ENCODE measurements at regions not wholly inside any gene's neighbourhood (a gene's known extent, or its start where the extent isn't known, plus 50 kb on each side); places are given as distances from the start of the nearest gene placed in this dataset.
"Not testable (repeated sequence)": the region's sequence is repeated elsewhere in the genome, so short reads cannot be mapped to it uniquely, and the experiment has no call there.

DNA sequence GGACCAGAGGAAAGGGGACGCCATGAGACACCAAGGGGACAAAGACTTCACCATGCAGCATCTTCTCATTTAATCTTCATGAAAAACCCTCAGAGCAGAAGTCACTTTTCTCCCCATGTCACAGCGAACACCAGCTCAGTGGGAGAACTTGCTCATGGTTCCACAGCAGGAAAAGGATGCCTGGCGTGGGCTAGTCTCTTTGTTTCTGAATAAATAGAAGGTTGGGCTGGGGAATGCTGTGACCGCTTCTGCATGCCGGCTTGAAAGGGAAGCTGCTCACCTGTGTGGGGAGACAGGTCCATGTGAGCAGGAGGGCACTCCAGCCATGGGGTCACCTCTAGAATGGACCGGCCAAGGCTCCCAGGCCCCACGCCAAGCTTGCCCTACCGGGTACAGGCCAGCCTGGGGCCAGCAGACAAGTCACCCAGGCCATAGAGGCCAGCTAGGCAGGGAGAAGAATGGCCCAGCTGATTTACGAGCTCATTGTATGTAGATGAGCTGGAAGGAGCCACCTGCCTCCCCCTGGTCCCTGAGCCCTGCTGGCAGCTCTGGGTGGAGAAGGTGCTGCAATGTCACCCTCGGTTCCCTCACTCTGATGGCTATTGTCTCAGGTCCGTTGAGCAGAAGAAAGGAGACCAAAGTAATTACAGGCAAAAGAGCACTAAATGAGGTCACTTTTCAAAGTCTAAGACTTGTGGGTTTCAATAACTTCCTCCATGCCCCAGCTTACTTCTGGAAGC is 82.0 kb upstream of the PDZD8 start:
- H3K27ac ChIP-seq (ENCODE audit: low read length): no peak overlapping the region
- H3K9me3 ChIP-seq (ENCODE audit: control insufficient read depth, low read length): no peaks in the 10 kb centered on the region
- H3K27me3 ChIP-seq (ENCODE audit: control insufficient read depth, insufficient read depth): no peaks in the 10 kb centered on the region
- DNase-seq (no peak), ATAC-seq (no peak)
- intact Hi-C loops (cut with DNase I): no loop called here
- no peaks in the 10 kb centered on the region for H3K4me1 ChIP-seq (ENCODE audit: control insufficient read depth, insufficient read depth, low read length)
- WGBS: 69% methylated on average over 11 of the region's 11 CpGs
- no peak overlapping the region for H3K4me3 ChIP-seq (ENCODE audit: low read length)

DNA sequence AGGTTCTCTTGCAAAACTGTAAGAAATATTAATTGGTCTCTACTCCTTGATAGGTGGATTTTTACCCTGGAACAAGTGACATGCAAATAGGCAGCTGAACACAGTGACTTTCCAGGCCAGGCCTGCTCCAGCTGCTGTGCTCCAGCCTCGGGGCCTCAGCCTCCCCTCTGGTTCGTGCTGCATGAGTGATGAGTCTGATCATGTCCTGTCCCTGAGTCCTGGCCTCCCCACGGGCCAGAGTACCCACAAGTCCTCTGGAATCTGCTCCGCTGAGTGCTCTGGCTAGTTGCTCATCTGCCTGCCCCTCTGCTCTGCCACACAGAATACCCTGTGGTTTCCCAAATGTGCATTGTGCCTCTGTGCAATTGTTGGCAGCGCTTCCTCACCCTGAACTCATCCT is 80.1 kb upstream of the PDZD8 start:
- no peak overlapping the region for H3K27ac ChIP-seq (ENCODE audit: low read length)
- DNase-seq (no peak), ATAC-seq (no peak)
- intact Hi-C loops (cut with DNase I): no loop called here
- H3K27me3 ChIP-seq (ENCODE audit: control insufficient read depth, insufficient read depth): no peaks in the 10 kb centered on the region
- no peaks in the 10 kb centered on the region for H3K4me1 ChIP-seq (ENCODE audit: control insufficient read depth, insufficient read depth, low read length)
- H3K9me3 ChIP-seq (ENCODE audit: control insufficient read depth, low read length): no peaks in the 10 kb centered on the region
- WGBS: 60% methylated on average over 5 of the region's 5 CpGs
- H3K4me3 ChIP-seq (ENCODE audit: low read length): no peak overlapping the region

- no peak for ATAC-seq
- Histone ChIP-seq H3K4me1 (ENCODE audit: control insufficient read depth, insufficient read depth, low read length) (no peaks in the 10 kb centered on the region), H3K27ac (ENCODE audit: low read length) (no peak overlapping the region), H3K4me3 (ENCODE audit: low read length) (no peak overlapping the region), H3K27me3 (ENCODE audit: control insufficient read depth, insufficient read depth) (no peaks in the 10 kb centered on the region), H3K9me3 (ENCODE audit: control insufficient read depth, low read length) (no peaks in the 10 kb centered on the region)
- intact Hi-C loops (cut with DNase I): no loop called here
- WGBS: 48% methylated on average over 1 of the region's 1 CpG
- DNase-seq: no peak
These were observed 79.3 kb upstream of the PDZD8 start for GRCh38 chr10:117454502-117454901.

DNA sequence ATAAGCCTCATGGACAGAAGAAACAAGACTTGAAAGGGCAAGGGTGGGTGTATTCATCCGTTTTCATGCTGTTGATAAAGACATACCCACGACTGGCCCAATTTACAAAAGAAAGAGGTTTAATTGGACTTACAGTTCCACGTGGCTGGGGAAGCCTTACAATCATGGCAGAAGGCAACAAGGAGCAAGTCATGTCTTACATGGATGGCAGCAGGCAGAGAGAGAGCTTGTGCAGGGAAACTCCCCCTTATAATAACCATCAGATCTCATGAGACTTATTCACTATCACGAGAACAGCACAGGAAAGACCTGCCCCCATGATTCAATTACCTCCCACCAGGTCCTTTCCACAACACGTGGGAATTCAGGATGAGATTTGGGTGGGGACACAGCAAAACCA is 78.2 kb upstream of the PDZD8 start:
- H3K4me1 ChIP-seq (ENCODE audit: control insufficient read depth, insufficient read depth, low read length); ATAC-seq; DNase-seq; H3K9me3 ChIP-seq (ENCODE audit: control insufficient read depth, low read length); intact Hi-C loops (cut with DNase I); H3K4me3 ChIP-seq (ENCODE audit: low read length); H3K27ac ChIP-seq (ENCODE audit: low read length); H3K27me3 ChIP-seq (ENCODE audit: control insufficient read depth, insufficient read depth): not testable (repeated sequence)
- 73% methylated on average over 5 of the region's 5 CpGs for WGBS

DNA sequence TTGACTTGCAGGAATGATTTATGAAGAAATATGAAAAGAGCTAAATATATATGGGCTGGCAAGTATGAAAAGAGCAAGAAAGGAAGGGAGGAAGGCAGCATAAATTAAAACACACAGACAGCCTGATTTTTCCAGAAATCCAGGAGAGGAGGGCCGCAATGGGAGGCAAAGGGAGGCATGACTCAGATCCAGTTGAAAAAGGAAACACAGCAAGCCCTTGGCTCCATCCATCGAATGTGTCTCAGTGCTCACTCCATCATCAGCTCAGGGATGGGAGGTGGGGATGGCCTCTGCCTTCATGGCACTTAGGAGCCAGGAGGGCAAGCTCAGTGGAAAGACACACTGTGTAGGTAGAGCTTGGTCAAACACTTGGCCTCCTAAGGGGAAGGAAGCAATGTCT is 75.7 kb upstream of the PDZD8 start:
- WGBS: 77% methylated on average over 2 of the region's 2 CpGs
- H3K27me3 ChIP-seq (ENCODE audit: control insufficient read depth, insufficient read depth): no peaks in the 10 kb centered on the region
- ATAC-seq (no peak), DNase-seq (no peak)
- H3K4me1 ChIP-seq (ENCODE audit: control insufficient read depth, insufficient read depth, low read length): no peaks in the 10 kb centered on the region
- no peak overlapping the region for H3K4me3 ChIP-seq (ENCODE audit: low read length)
- no peak overlapping the region for H3K27ac ChIP-seq (ENCODE audit: low read length)
- intact Hi-C loops (cut with DNase I): no loop called here
- no peaks in the 10 kb centered on the region for H3K9me3 ChIP-seq (ENCODE audit: control insufficient read depth, low read length)

DNA sequence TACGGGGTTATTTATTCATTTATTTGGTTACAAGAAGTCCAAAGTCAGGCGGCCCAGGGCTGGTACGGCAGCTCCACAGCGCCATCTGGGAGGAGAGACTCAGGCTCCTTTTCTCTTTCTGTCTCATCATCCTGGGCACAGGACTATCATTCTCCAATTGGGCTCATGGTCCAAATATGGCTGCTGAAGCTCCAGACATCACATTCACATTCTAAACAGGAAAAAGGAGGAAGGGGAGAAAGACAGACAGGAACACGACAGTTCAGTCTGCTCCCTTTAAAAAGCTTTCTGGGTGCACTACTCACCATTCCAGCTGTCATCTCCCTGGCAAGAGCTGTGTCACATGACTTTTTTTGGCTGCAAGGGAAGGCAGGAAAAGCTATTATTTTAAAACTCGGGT is 74.4 kb upstream of the PDZD8 start:
- no peaks in the 10 kb centered on the region for H3K4me1 ChIP-seq (ENCODE audit: control insufficient read depth, insufficient read depth, low read length)
- no peak overlapping the region for H3K27ac ChIP-seq (ENCODE audit: low read length)
- ATAC-seq (no peak), DNase-seq (no peak)
- WGBS: 64% methylated on average over 6 of the region's 6 CpGs
- no peak overlapping the region for H3K4me3 ChIP-seq (ENCODE audit: low read length)
- intact Hi-C loops (cut with DNase I): loop anchor here in 1 of 4 donors (10.0 kb wide), 1 partner anchor 235 kb away; no protein-coding TSS in a partner anchor
- no peaks in the 10 kb centered on the region for H3K27me3 ChIP-seq (ENCODE audit: control insufficient read depth, insufficient read depth)
- no peaks in the 10 kb centered on the region for H3K9me3 ChIP-seq (ENCODE audit: control insufficient read depth, low read length)

DNA sequence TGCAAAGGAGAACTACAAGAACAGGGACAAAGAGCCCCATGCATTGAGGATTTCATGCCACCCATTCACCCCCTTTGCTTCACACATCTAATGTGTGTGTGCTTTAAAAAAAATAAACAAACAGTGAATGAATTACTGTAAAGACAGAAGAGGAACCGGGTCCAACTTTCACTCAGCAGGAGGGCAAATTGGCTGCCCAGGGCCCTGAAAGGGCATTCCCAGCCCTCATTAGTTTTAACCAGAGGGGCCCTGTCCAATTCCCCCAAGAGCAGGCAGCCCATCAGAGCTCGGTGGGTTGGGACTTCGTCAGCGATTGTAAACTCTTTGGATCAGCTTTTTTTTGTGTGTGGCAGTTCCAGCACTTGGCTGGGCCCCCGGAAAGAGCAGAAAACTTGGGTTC is 73.6 kb upstream of the PDZD8 start:
- H3K27ac ChIP-seq (ENCODE audit: low read length): no peak overlapping the region
- no peak for ATAC-seq
- WGBS: 46% methylated on average over 5 of the region's 5 CpGs
- intact Hi-C loops (cut with DNase I): loop anchor here in 1 of 4 donors (10.0 kb wide), 1 partner anchor 234 kb away; no protein-coding TSS in a partner anchor
- H3K4me1 ChIP-seq (ENCODE audit: control insufficient read depth, insufficient read depth, low read length): no peaks in the 10 kb centered on the region
- H3K27me3 ChIP-seq (ENCODE audit: control insufficient read depth, insufficient read depth): no peaks in the 10 kb centered on the region
- H3K9me3 ChIP-seq (ENCODE audit: control insufficient read depth, low read length): no peaks in the 10 kb centered on the region
- H3K4me3 ChIP-seq (ENCODE audit: low read length): no peak overlapping the region
- DNase-seq: no peak

GRCh38 chr10:117445992-117446391 is 70.8 kb upstream of the PDZD8 start:
- Histone ChIP-seq H3K4me3 (ENCODE audit: low read length) (no peak overlapping the region), H3K27ac (ENCODE audit: low read length) (no peak overlapping the region), H3K27me3 (ENCODE audit: control insufficient read depth, insufficient read depth) (no peaks in the 10 kb centered on the region), H3K9me3 (ENCODE audit: control insufficient read depth, low read length) (no peaks in the 10 kb centered on the region), H3K4me1 (ENCODE audit: control insufficient read depth, insufficient read depth, low read length) (peaks cover 2% of the 10 kb centered on the region)
- intact Hi-C loops (cut with DNase I): loop anchor here in 1 of 4 donors (10.0 kb wide), 1 partner anchor 231 kb away; no protein-coding TSS in a partner anchor
- ATAC-seq (no peak), DNase-seq (no peak)
- WGBS: 83% methylated on average over 3 of the region's 3 CpGs

- DNase-seq (no peak), ATAC-seq (no peak)
- Histone ChIP-seq H3K9me3 (ENCODE audit: control insufficient read depth, low read length) (no peaks in the 10 kb centered on the region), H3K27me3 (ENCODE audit: control insufficient read depth, insufficient read depth) (no peaks in the 10 kb centered on the region), H3K27ac (ENCODE audit: low read length) (no peak overlapping the region), H3K4me3 (ENCODE audit: low read length) (no peak overlapping the region), H3K4me1 (ENCODE audit: control insufficient read depth, insufficient read depth, low read length) (peaks cover 2% of the 10 kb centered on the region)
- intact Hi-C loops (cut with DNase I): loop anchor here in 1 of 4 donors (10.0 kb wide), 1 partner anchor 230 kb away; no protein-coding TSS in a partner anchor
- WGBS: 91% methylated on average over 4 of the region's 4 CpGs
These were observed 69.3 kb upstream of the PDZD8 start for GRCh38 chr10:117444497-117445040.

- 92% methylated on average over 6 of the region's 6 CpGs for WGBS
- no peak for ATAC-seq
These were observed 68.4 kb upstream of the PDZD8 start for GRCh38 chr10:117443686-117444041.

GRCh38 chr10:117442944-117443685 is 67.9 kb upstream of the PDZD8 start:
- intact Hi-C loops (cut with DNase I): loop anchor here in 1 of 4 donors (10.0 kb wide), 1 partner anchor 228 kb away; no protein-coding TSS in a partner anchor

More at GRCh38 chr10:117443686-117444041, 68.4 kb upstream of the PDZD8 start:
- Histone ChIP-seq H3K4me3 (ENCODE audit: low read length) (no peak overlapping the region), H3K9me3 (ENCODE audit: control insufficient read depth, low read length) (no peaks in the 10 kb centered on the region), H3K27me3 (ENCODE audit: control insufficient read depth, insufficient read depth) (no peaks in the 10 kb centered on the region), H3K27ac (ENCODE audit: low read length) (no peak overlapping the region), H3K4me1 (ENCODE audit: control insufficient read depth, insufficient read depth, low read length) (peaks cover 2% of the 10 kb centered on the region)
- DNase-seq: no peak
- intact Hi-C loops (cut with DNase I): loop anchor here in 1 of 4 donors (10.0 kb wide), 1 partner anchor 229 kb away; no protein-coding TSS in a partner anchor

More at GRCh38 chr10:117442944-117443685, 67.9 kb upstream of the PDZD8 start:
- H3K9me3 ChIP-seq (ENCODE audit: control insufficient read depth, low read length): no peaks in the 10 kb centered on the region
- no peak overlapping the region for H3K27ac ChIP-seq (ENCODE audit: low read length)
- no peak overlapping the region for H3K4me3 ChIP-seq (ENCODE audit: low read length)
- no peaks in the 10 kb centered on the region for H3K27me3 ChIP-seq (ENCODE audit: control insufficient read depth, insufficient read depth)
- peak; percentile 70 to 89 for ATAC-seq
- WGBS: 20% methylated on average over 15 of the region's 15 CpGs
- peak; percentile 76 to 89 (median 86) for DNase-seq
- peaks cover 2% of the 10 kb centered on the region for H3K4me1 ChIP-seq (ENCODE audit: control insufficient read depth, insufficient read depth, low read length)

Data from right cardiac atrium (tissue), 5 donors.